Parathyroid adenoma (tissue), 2 donors: ENCODE measurements at regions not wholly inside any gene's neighbourhood (a gene's known extent, or its start where the extent isn't known, plus 50 kb on each side); places are given as distances from the start of the nearest gene placed in this dataset.

Experiments
- H2AFZ ChIP-seq: fragments of 300-600 bp; sonication (generic); one replicate; pipeline ENCODE4 v1.7.0; 2017; ENCODE audit warnings: antibody characterized with exemption, mild to moderate bottlenecking
- H3K27ac ChIP-seq: fragments of 300-600 bp; sonication (generic); one replicate; pipeline ENCODE4 v1.7.0; 2017
- H3K27me3 ChIP-seq: fragments of 300-600 bp; sonication (generic); one replicate; pipeline ENCODE4 v1.7.0; 2017; ENCODE audit warnings: low read length; ENCODE audit not compliant: control insufficient read depth, insufficient read depth
- H3K36me3 ChIP-seq: fragments of 300-600 bp; sonication (generic); one replicate; pipeline ENCODE4 v1.7.0; 2017; ENCODE audit warnings: low read length; ENCODE audit not compliant: control insufficient read depth, insufficient read depth
- H3K4me1 ChIP-seq: fragments of 300-600 bp; sonication (generic); one replicate; pipeline ENCODE4 v1.7.0; 2017; ENCODE audit warnings: control low read depth
- H3K4me2 ChIP-seq: fragments of 300-600 bp; sonication (generic); one replicate; pipeline ENCODE4 v1.7.0; 2017; ENCODE audit warnings: low read length
- H3K4me3 ChIP-seq: fragments of 300-600 bp; sonication (generic); one replicate; pipeline ENCODE4 v1.7.0; 2017; ENCODE audit warnings: low read depth, low read length
- H3K79me2 ChIP-seq: fragments of 300-600 bp; sonication (generic); one replicate; pipeline ENCODE4 v1.7.0; 2017; ENCODE audit warnings: control low read depth
- H3K9ac ChIP-seq: fragments of 300-600 bp; sonication (generic); one replicate; pipeline ENCODE4 v1.7.0; 2017; ENCODE audit warnings: mild to moderate bottlenecking
- H3K9me3 ChIP-seq: fragments of 300-600 bp; sonication (generic); one replicate; pipeline ENCODE4 v1.7.0; 2017; ENCODE audit warnings: low read length; ENCODE audit not compliant: control insufficient read depth
- CTCF ChIP-seq: fragments of 300-600 bp; sonication (generic); IDR thresholded peaks from one replicate; pipeline ENCODE4 v1.7.0; 2017; ENCODE audit warnings: antibody characterized with exemption, mild to moderate bottlenecking
- donor health status: primary hyperparathyroidism.

- Histone ChIP-seq H3K4me1 (no peaks in the 10 kb centered on the region), H2AFZ (no peak overlapping the region), H3K9me3 (no peaks in the 10 kb centered on the region), H3K4me2 (no peak overlapping the region), H3K36me3 (no peaks in the 10 kb centered on the region), H3K9ac (no peak overlapping the region), H3K4me3 (no peak overlapping the region), H3K79me2 (no peaks in the 10 kb centered on the region), H3K27ac (no peak overlapping the region), H3K27me3 (no peaks in the 10 kb centered on the region)
- no peak for TF ChIP-seq CTCF
Measured at GRCh38 chr12:45566257-45566656, 163.2 kb upstream of the ARID2 start.

GRCh38 chr12:45568808-45569207 lies 160.7 kb upstream of the ARID2 start:
- H3K27me3 ChIP-seq = no peaks in the 10 kb centered on the region
- TF ChIP-seq CTCF = no peak
- no peaks in the 10 kb centered on the region for H3K9me3 ChIP-seq
- no peaks in the 10 kb centered on the region for H3K4me1 ChIP-seq
- H3K79me2 ChIP-seq = no peaks in the 10 kb centered on the region
- H3K36me3 ChIP-seq = no peaks in the 10 kb centered on the region
- no peak overlapping the region for H3K9ac ChIP-seq
- no peak overlapping the region for H2AFZ ChIP-seq
- no peak overlapping the region for H3K4me2 ChIP-seq
- H3K27ac ChIP-seq = no peak overlapping the region
- no peak overlapping the region for H3K4me3 ChIP-seq

- Histone ChIP-seq H3K27me3 (no peaks in the 10 kb centered on the region), H3K27ac (no peak overlapping the region), H3K4me3 (no peak overlapping the region), H3K4me2 (no peak overlapping the region), H3K4me1 (peaks cover 2% of the 10 kb centered on the region), H3K36me3 (no peaks in the 10 kb centered on the region), H3K79me2 (no peaks in the 10 kb centered on the region), H3K9ac (no peak overlapping the region), H3K9me3 (no peaks in the 10 kb centered on the region), H2AFZ (no peak overlapping the region)
- TF ChIP-seq CTCF = no peak
Measured at GRCh38 chr12:45570501-45570900, 159.0 kb upstream of the ARID2 start.

DNA sequence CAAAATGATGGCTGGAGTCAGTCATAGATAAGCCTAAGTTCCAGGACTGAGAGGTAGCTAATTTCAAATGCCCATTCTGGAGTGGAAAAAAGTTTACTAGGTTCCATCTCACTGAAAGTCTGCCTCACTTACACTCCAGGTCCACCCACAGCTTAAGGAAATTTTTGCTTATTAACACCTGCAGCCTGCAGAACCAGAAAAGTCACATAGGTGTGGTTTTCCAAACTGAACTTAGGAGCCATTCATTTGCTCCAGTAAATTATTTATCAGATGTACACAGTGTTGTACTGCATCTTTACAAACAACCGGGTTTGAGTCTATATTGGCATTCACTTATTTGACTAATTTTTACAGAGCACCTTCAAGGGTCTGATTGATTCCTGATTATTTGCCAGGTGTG lies 157.4 kb upstream of the ARID2 start:
- Histone ChIP-seq H3K9me3 (no peaks in the 10 kb centered on the region), H2AFZ (no peak overlapping the region), H3K27me3 (no peaks in the 10 kb centered on the region), H3K4me1 (peaks cover 6% of the 10 kb centered on the region), H3K27ac (no peak overlapping the region), H3K79me2 (no peaks in the 10 kb centered on the region), H3K4me3 (no peak overlapping the region), H3K4me2 (no peak overlapping the region), H3K9ac (no peak overlapping the region), H3K36me3 (no peaks in the 10 kb centered on the region)
- no peak for TF ChIP-seq CTCF

GRCh38 chr12:45575417-45575816 lies 154.1 kb upstream of the ARID2 start:
- H3K27me3 ChIP-seq = no peaks in the 10 kb centered on the region
- TF ChIP-seq CTCF = no peak

More at GRCh38 chr12:45575417-45575816, 154.1 kb upstream of the ARID2 start:
- Histone ChIP-seq H3K9me3 (no peaks in the 10 kb centered on the region), H3K79me2 (no peaks in the 10 kb centered on the region), H3K4me1 (peaks cover 6% of the 10 kb centered on the region), H3K9ac (no peak overlapping the region), H3K4me2 (no peak overlapping the region), H3K36me3 (no peaks in the 10 kb centered on the region), H3K27ac (no peak overlapping the region), H3K4me3 (no peak overlapping the region), H2AFZ (no peak overlapping the region)
